Posterior vena cava (tissue), 2 donors: ENCODE measurements at regions not wholly inside any gene's neighbourhood (a gene's known extent, or its start where the extent isn't known, plus 50 kb on each side); places are given as distances from the start of the nearest gene placed in this dataset.

ENCODE experiments used
- DNase-seq: peaks from one replicate; pipeline ENCODE4 v3.0.0-alpha.2; 2020; ENCODE audit warnings: low spot score
- intact Hi-C, 2 donors: fragments of 100-400 bp; cut with DNase I; formaldehyde crosslinking; loops; one replicate each; pipeline versions ENCODE4 v1.14.1 to v1.14.2; 2022 to 2023
- donor health status: DM: yes; HTN: yes; CAD: no.
- donor health status: DM: yes; HTN: yes; CAD: no.

DNA sequence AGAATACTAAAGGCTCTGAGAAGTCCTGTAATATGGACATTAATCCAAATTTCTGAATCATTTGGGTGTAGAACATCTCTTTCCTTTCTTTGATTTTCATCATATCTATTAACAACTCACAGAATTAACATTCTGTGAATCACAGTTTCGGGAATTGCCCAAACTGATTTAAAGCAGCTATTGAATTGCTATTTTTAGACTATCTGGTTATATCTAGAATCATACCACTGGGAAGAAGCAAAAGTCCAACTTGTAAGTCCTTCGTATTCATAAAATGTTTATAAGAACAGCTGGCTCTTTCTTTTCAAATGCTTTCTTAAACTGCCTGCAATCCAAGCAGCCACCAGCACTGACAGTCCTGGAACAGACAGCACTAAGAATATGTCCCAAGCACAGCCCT lies 733.0 kb downstream of the NTRK3 start:
- intact Hi-C loops, result no loop called here
- DNase-seq, result no peak

GRCh38 chr15:87522997-87523396 lies 733.5 kb downstream of the NTRK3 start:
- no peak for DNase-seq
- intact Hi-C loops, result no loop called here

GRCh38 chr15:87518957-87519356 lies 737.6 kb downstream of the NTRK3 start:
- intact Hi-C loops, result no loop called here
- DNase-seq, result no peak

DNA sequence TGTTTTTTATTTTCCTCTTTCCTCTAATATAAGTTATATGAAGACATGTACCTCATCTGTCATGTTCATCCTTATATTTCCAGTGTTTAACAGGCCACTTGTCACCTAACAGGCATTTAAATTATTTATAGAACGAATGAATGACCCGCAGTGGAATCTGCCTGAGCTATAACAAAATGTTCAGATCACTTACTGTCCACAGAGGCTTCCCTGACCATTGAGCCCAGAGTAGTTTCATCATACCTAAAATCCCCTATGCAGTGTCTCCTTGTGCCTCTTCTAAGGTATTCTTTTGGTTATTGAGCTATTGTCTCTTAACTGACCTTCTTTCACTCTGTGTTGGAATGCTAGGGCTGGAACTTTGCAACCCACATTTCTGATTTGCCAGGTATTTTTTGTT lies 748.5 kb downstream of the NTRK3 start:
- no peak for DNase-seq
- intact Hi-C loops, result no loop called here

GRCh38 chr15:87502173-87502572 lies 754.4 kb downstream of the NTRK3 start:
- no peak for DNase-seq
- intact Hi-C loops, result no loop called here

DNA sequence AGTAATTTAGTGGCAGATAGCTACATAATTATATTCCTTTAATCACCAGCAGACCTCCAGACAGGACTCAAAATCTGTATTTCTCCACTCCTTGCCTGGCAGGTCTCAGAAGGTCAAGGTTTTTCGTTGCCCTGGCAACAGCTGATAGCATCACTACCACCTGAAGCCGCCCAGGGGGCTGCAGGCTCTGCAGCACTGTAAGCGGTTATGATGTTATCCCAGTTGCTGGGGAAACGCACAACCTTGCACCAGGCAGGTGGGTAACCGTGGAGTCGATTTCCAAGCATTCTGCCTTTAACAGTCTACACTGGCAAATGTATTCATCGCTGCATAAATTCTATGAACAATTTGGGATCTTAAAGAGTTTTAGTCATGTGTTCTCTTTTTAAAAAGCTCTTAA lies 756.3 kb downstream of the NTRK3 start:
- no peak for DNase-seq
- intact Hi-C loops, result no loop called here

- no peak for DNase-seq
- intact Hi-C loops, result no loop called here
These were observed 758.0 kb downstream of the NTRK3 start for GRCh38 chr15:87498560-87498959.

DNA sequence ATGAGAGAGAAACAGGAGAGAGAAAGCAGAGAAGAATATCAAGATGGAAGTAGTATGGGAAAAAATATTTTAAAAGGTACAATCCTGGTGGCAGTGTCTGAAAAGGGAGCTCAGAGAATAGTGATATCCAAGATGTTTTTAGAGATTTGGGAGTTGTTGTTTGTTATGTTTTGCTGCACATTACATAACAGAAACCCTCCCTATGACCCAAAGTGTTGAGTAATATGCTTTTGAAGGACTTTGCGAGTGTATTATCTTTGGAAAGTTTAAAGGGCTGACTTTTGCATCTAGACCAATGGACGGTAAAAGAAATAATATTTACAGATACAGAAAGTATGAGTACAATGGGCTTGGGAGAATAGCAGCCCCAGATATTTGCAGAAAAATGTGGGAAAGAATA lies 759.7 kb downstream of the NTRK3 start:
- DNase-seq, result no peak
- intact Hi-C loops, result no loop called here

- intact Hi-C loops, result no loop called here
- DNase-seq, result no peak
These were observed 760.4 kb downstream of the NTRK3 start for GRCh38 chr15:87496109-87496508.

- intact Hi-C loops, result no loop called here
- DNase-seq, result no peak
These were observed 762.7 kb downstream of the NTRK3 start for GRCh38 chr15:87493803-87494202.

GRCh38 chr15:87492321-87492720 lies 764.2 kb downstream of the NTRK3 start:
- intact Hi-C loops, result no loop called here
- no peak for DNase-seq

GRCh38 chr15:87490666-87491065 lies 765.9 kb downstream of the NTRK3 start:
- DNase-seq, result no peak
- intact Hi-C loops, result no loop called here

GRCh38 chr15:87489902-87490665 lies 766.5 kb downstream of the NTRK3 start:
- intact Hi-C loops, result no loop called here

GRCh38 chr15:87489456-87489855 lies 767.1 kb downstream of the NTRK3 start:
- intact Hi-C loops, result no loop called here
- no peak for DNase-seq

More at GRCh38 chr15:87489902-87490665, 766.5 kb downstream of the NTRK3 start:
- no peak for DNase-seq

DNA sequence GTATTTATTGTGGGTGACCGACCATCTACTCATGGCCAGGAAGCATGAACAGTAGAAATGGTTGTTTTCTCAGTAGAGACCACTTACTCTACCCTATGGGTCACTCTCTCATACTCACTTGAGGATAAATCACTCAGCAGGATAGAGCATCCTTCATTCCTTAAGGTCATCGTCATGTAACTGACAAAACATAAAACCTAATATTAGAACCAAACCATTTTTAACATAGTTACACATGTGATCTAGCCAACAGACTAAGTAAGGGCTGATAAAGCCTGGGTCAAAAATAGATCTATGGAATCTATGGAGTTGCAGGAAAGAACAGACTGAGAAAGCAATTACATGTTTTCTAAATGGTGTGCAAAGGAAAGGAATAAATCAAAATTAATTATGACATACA lies 769.1 kb downstream of the NTRK3 start:
- intact Hi-C loops, result no loop called here
- DNase-seq, result no peak

- no peak for DNase-seq
- intact Hi-C loops, result no loop called here
These were observed 773.1 kb downstream of the NTRK3 start for GRCh38 chr15:87483468-87483867.

- DNase-seq, result no peak
- intact Hi-C loops, result no loop called here
These were observed 775.4 kb downstream of the NTRK3 start for GRCh38 chr15:87481126-87481525.

DNA sequence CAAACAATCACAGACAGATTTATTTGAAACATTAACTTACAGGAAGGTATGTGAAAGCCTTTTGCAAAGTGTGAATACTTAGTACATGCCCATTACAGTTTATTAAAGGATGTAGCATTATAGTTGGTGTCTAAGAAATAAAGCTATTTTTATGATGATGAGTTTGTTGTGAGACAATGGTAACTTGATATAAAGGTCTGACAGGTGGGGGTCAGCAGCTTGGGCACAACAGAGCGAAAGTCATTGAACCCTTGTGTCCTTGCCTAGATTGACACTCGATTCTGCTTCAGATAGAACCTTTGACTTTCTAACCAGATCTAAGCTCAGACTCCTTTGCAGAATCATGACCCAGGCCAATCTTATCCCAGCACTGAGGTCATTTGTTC lies 777.9 kb downstream of the NTRK3 start:
- intact Hi-C loops, result no loop called here
- no peak for DNase-seq

GRCh38 chr15:87477737-87478686 lies 778.5 kb downstream of the NTRK3 start:
- intact Hi-C loops, result no loop called here
- no peak for DNase-seq

DNA sequence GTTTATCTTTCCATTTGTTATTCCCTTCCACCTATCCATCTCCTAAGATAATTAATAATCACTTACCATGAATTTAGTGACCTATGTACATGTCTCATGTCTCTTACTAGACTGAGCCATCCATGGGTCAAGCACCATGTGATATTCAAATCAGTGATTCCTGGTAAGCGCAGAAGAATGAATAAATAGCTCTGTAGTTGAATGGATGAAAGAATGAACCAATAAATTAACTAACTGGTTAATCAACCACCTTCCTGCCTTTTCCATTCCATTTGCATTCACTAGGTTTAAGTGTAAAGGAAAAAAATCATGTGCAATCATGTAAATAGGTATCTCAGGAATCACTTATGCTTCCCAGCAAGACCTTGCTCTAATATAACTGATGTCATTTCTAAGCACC lies 779.5 kb downstream of the NTRK3 start:
- intact Hi-C loops, result no loop called here
- DNase-seq, result no peak

GRCh38 chr15:87470923-87471322 lies 785.6 kb downstream of the NTRK3 start:
- intact Hi-C loops, result no loop called here
- DNase-seq, result no peak
